GM12892 (cell line): ENCODE measurements at regions not wholly inside any gene's neighbourhood (a gene's known extent, or its start where the extent isn't known, plus 50 kb on each side); places are given as distances from the start of the nearest gene placed in this dataset.

Experiments
- POLR2A ChIP-seq: IDR thresholded peaks from 2 replicates; pipeline ENCODE4 v1.6.1; 2011; ENCODE audit warnings: low read depth, low read length, control low read depth
- POLR2AphosphoS5 ChIP-seq: IDR thresholded peaks from 2 replicates; pipeline ENCODE4 v1.6.1; 2011; ENCODE audit warnings: low read depth, low read length, control low read depth

GRCh38 chr9:82583524-82583923 is 479.4 kb downstream of the RASEF start:
- TF ChIP-seq POLR2A (no peak), POLR2AphosphoS5 (no peak)
